T-helper 17 cell (primary cell): ENCODE measurements at regions not wholly inside any gene's neighbourhood (a gene's known extent, or its start where the extent isn't known, plus 50 kb on each side); places are given as distances from the start of the nearest gene placed in this dataset.

Source experiments
- ATAC-seq: fragments of 150-1000 bp; cut with Tn5 transposase; 2 replicates; pipeline ENCODE4 v1.10.0; 2021; ENCODE audit warnings: mild to moderate bottlenecking, moderate library complexity
- DNase-seq, 3 donors: peaks; one replicate each; pipeline versions ENCODE4 v3.0.0 to v3.0.0-alpha.2; 2020 to 2021
- H3K9me3 ChIP-seq: one replicate; pipeline ENCODE4 v1.7.0; 2013; ENCODE audit warnings: low read length, mild to moderate bottlenecking; ENCODE audit not compliant: control insufficient read depth, poor library complexity, severe bottlenecking
- H3K27ac Mint-ChIP-seq: one replicate; pipeline ENCODE4 v1.8.0; 2022; ENCODE audit warnings: mild to moderate bottlenecking, moderate library complexity, mixed read lengths
- H3K27me3 Mint-ChIP-seq: one replicate; pipeline ENCODE4 v1.8.0; 2022; ENCODE audit warnings: mixed read lengths
- H3K36me3 Mint-ChIP-seq: one replicate; pipeline ENCODE4 v1.8.0; 2022; ENCODE audit warnings: low read depth, mixed read lengths
- H3K4me1 Mint-ChIP-seq: one replicate; pipeline ENCODE4 v1.8.0; 2022; ENCODE audit warnings: mild to moderate bottlenecking, mixed read lengths
- H3K4me3 Mint-ChIP-seq: one replicate; pipeline ENCODE4 v1.8.0; 2022; ENCODE audit warnings: mild to moderate bottlenecking, moderate library complexity, mixed read lengths

GRCh38 chr1:112245114-112245513 is 150.9 kb upstream of the CTTNBP2NL start:
- H3K4me1 Mint-ChIP-seq: no peaks in the 10 kb centered on the region
- ATAC-seq: no peak
- no peaks in the 10 kb centered on the region for H3K9me3 ChIP-seq
- no peaks in the 10 kb centered on the region for H3K36me3 Mint-ChIP-seq
- no peak overlapping the region for H3K4me3 Mint-ChIP-seq
- no peak for DNase-seq
- H3K27me3 Mint-ChIP-seq: peaks cover 40% of the 10 kb centered on the region
- no peak overlapping the region for H3K27ac Mint-ChIP-seq

GRCh38 chr1:112247036-112247597 is 148.9 kb upstream of the CTTNBP2NL start:
- ATAC-seq (no peak), DNase-seq (no peak)
- H3K4me1 Mint-ChIP-seq: no peaks in the 10 kb centered on the region
- H3K36me3 Mint-ChIP-seq: peaks cover 3% of the 10 kb centered on the region
- no peak overlapping the region for H3K4me3 Mint-ChIP-seq
- no peaks in the 10 kb centered on the region for H3K9me3 ChIP-seq
- no peak overlapping the region for H3K27ac Mint-ChIP-seq
- H3K27me3 Mint-ChIP-seq: peaks cover 52% of the 10 kb centered on the region

DNA sequence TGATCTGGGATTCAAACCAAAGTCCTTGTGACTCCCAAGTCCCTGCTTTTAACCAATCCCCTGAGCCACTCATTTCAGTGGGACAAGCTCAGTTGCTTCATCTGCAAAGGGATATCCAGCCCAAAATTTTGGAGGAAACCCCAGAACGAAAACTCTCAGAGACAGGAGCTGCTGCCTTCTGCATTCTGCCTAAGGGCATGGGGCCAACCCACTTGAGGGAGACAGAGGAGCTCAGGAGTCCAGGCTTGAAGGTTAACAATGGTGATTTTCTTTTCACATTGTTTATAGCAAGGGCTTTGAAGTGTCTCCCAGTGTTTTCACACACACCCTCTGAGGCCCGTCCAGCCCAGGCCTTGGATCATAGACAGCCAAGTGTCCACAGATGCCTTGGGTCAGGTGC is 148.1 kb upstream of the CTTNBP2NL start:
- ATAC-seq: no peak
- DNase-seq: no peak
- peaks cover 52% of the 10 kb centered on the region for H3K27me3 Mint-ChIP-seq
- H3K9me3 ChIP-seq: no peaks in the 10 kb centered on the region
- H3K4me3 Mint-ChIP-seq: no peak overlapping the region
- peaks cover 6% of the 10 kb centered on the region for H3K36me3 Mint-ChIP-seq
- no peaks in the 10 kb centered on the region for H3K4me1 Mint-ChIP-seq
- no peak overlapping the region for H3K27ac Mint-ChIP-seq

GRCh38 chr1:112250892-112251291 is 145.1 kb upstream of the CTTNBP2NL start:
- ATAC-seq (no peak), DNase-seq (no peak)
- no peaks in the 10 kb centered on the region for H3K4me1 Mint-ChIP-seq
- H3K27ac Mint-ChIP-seq: no peak overlapping the region
- H3K9me3 ChIP-seq: no peaks in the 10 kb centered on the region
- peaks cover 6% of the 10 kb centered on the region for H3K36me3 Mint-ChIP-seq
- H3K4me3 Mint-ChIP-seq: no peak overlapping the region
- peaks cover 57% of the 10 kb centered on the region for H3K27me3 Mint-ChIP-seq

DNA sequence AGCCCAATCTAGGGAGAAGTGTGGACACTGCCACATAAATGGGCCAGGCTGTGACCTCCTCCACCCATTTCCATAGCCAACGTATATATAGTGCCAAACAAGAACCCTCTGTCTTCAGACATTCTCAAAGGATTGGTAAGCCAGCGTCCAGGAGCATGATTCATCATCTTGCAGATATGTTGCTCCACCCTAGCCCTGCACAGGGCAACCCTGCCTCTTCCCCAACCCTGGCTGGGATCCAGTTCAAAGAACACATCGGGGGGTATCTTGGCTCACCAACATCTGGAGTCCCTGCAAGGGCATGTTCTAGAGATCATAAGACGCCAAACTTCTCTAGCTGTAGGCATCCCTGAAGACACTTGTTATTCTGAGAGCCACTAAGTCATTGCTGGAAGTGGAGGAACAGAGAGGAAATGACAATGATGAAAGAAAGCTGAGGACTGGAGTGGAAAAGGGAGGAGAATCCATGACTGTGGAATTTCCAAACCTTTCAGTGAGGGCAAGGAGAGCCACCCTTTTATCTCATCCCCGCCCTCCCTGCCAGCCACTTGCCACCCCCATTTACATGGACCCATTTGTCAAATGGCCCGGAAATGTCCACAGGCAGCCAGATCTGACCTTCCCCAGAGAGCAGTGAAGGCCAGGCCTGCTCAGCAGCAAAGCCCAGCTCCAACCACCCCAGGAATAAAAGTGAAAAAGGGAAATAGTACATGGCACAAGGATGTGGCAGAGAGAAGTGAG is 144.1 kb upstream of the CTTNBP2NL start:
- peaks cover 66% of the 10 kb centered on the region for H3K27me3 Mint-ChIP-seq
- ATAC-seq: no peak

DNA sequence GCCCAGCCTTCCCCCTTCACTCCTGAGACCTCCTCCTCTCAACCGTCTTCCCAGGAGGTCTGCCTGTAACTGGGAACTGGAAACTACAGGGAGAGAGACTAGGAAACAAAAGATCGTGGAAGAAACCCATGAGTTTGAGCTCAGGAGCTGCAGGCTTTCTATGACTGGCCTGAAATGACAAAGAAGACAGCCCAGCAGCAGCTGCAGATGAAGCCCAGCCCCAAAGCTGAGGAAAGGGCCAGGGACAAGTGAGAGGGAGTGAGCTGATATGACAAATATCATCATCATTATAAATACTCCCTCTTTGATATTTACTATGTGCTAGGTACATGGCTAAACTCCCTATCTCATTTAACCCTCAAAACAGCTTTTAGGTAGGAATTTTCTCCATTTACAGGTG is 142.6 kb upstream of the CTTNBP2NL start:
- Mint-ChIP-seq H3K36me3 (peaks cover 6% of the 10 kb centered on the region), H3K4me3 (no peak overlapping the region), H3K27ac (no peak overlapping the region), H3K27me3 (peaks cover 71% of the 10 kb centered on the region), H3K4me1 (no peaks in the 10 kb centered on the region)
- DNase-seq (no peak), ATAC-seq (no peak)
- no peaks in the 10 kb centered on the region for H3K9me3 ChIP-seq

More for the DNA sequence above, 144.1 kb upstream of the CTTNBP2NL start:
- Mint-ChIP-seq H3K4me3 (no peak overlapping the region), H3K27ac (no peak overlapping the region), H3K4me1 (no peaks in the 10 kb centered on the region), H3K36me3 (peaks cover 6% of the 10 kb centered on the region)
- no peak for DNase-seq
- H3K9me3 ChIP-seq: no peaks in the 10 kb centered on the region

DNA sequence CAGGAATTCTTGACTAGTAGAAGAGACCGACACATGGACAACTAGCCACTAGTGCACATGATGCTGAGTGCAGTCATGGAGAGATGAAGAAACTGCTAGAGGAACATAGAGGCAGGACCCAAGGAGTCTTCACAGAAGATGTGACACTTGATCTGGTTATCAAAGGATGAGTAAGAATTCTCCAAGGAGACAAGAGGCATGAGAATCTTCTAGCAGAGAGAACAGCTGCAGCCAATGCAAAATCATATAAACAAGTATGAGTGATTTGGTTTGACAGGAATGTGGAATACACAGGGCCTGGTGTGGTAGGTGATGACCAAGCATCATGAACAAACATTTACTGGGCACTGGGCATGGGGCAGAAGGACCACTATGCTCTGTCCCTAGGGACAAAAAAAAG is 140.9 kb upstream of the CTTNBP2NL start:
- ATAC-seq: no peak
- H3K9me3 ChIP-seq: no peaks in the 10 kb centered on the region
- Mint-ChIP-seq H3K4me3 (no peak overlapping the region), H3K4me1 (no peaks in the 10 kb centered on the region), H3K27ac (no peak overlapping the region), H3K27me3 (peaks cover 66% of the 10 kb centered on the region), H3K36me3 (peaks cover 6% of the 10 kb centered on the region)
- DNase-seq: no peak

DNA sequence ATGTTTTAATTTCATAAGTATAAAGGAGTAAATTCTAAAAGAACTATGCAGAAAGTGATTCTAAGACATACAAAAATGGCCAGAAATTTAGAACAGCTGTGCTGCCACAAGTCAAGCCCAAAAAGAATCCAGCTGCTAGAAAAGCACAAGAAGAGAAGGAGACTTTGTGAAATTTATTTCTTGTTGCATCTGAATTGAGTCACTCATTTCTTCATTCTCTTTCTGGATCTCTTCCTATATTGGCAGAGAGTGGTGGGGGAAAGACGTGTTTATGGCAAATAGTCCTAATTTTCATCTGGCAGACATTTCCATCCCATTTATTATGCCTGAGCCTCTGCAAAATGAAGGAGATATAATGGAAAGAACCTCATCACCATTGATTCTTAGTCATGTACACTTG is 139.6 kb upstream of the CTTNBP2NL start:
- peaks cover 6% of the 10 kb centered on the region for H3K36me3 Mint-ChIP-seq
- H3K4me1 Mint-ChIP-seq: no peaks in the 10 kb centered on the region
- H3K27me3 Mint-ChIP-seq: peaks cover 66% of the 10 kb centered on the region
- H3K4me3 Mint-ChIP-seq: no peak overlapping the region
- H3K9me3 ChIP-seq: no peaks in the 10 kb centered on the region
- H3K27ac Mint-ChIP-seq: no peak overlapping the region
- no peak for DNase-seq
- no peak for ATAC-seq

- ATAC-seq: no peak
- Mint-ChIP-seq H3K36me3 (peaks cover 2% of the 10 kb centered on the region), H3K4me1 (no peaks in the 10 kb centered on the region), H3K27ac (no peak overlapping the region), H3K27me3 (peaks cover 64% of the 10 kb centered on the region), H3K4me3 (no peak overlapping the region)
- no peaks in the 10 kb centered on the region for H3K9me3 ChIP-seq
- no peak for DNase-seq
Observed at GRCh38 chr1:112257043-112257835, 138.8 kb upstream of the CTTNBP2NL start.

GRCh38 chr1:112260699-112261098 is 135.3 kb upstream of the CTTNBP2NL start:
- DNase-seq (no peak), ATAC-seq (no peak)
- no peak overlapping the region for H3K4me3 Mint-ChIP-seq
- peaks cover 4% of the 10 kb centered on the region for H3K4me1 Mint-ChIP-seq
- H3K9me3 ChIP-seq: no peaks in the 10 kb centered on the region
- peaks cover 68% of the 10 kb centered on the region for H3K27me3 Mint-ChIP-seq
- H3K36me3 Mint-ChIP-seq: peaks cover 2% of the 10 kb centered on the region
- no peak overlapping the region for H3K27ac Mint-ChIP-seq

- Mint-ChIP-seq H3K27me3 (peaks cover 69% of the 10 kb centered on the region), H3K36me3 (peaks cover 2% of the 10 kb centered on the region), H3K27ac (no peak overlapping the region), H3K4me1 (peaks cover 4% of the 10 kb centered on the region), H3K4me3 (no peak overlapping the region)
- no peak for DNase-seq
- ATAC-seq: no peak
- no peaks in the 10 kb centered on the region for H3K9me3 ChIP-seq
Observed at GRCh38 chr1:112262316-112262715, 133.7 kb upstream of the CTTNBP2NL start.

DNA sequence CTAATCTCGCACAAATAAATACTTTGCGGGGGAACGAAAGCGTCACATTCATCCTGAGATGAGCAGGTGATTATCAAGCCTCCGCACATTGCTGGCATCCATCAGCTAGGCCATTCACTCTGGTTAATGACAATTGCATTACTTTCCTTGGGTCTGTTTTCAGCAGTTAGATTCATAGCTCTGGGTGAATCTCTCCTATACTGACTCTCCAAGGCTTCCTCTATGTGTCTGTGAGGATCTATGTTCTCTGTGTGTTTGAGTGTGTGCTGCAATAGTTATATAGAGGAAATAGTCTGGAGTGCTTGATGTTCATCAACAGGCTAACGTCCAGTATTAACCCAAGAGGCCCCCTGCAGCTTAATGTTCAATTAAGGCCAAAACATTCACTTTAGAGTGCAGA is 133.0 kb upstream of the CTTNBP2NL start:
- Mint-ChIP-seq H3K27ac (no peak overlapping the region), H3K36me3 (peaks cover 2% of the 10 kb centered on the region), H3K4me3 (no peak overlapping the region), H3K4me1 (peaks cover 4% of the 10 kb centered on the region), H3K27me3 (peaks cover 65% of the 10 kb centered on the region)
- ATAC-seq: no peak
- no peaks in the 10 kb centered on the region for H3K9me3 ChIP-seq
- no peak for DNase-seq

DNA sequence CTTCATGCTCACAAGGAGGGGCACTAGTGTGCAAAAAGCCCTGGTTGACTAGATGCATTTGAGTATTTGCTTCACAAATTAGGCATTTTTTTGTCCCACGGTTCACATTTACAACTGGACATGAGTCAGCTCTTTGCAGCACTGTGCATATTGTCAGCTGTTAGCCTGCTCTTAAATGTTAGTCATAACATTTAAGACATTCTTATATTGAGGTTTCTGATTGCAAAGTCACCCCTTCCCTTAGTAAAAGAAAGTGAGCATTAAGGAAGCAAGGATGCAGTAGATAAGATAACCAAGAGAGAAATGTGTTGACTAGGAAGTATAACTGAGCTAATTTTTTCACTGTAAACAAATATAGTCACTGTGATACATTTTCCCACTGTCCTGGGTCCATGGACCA is 132.6 kb upstream of the CTTNBP2NL start:
- no peak for DNase-seq
- no peaks in the 10 kb centered on the region for H3K9me3 ChIP-seq
- Mint-ChIP-seq H3K4me1 (peaks cover 4% of the 10 kb centered on the region), H3K36me3 (peaks cover 2% of the 10 kb centered on the region), H3K27ac (no peak overlapping the region), H3K4me3 (no peak overlapping the region), H3K27me3 (peaks cover 65% of the 10 kb centered on the region)
- ATAC-seq: no peak
